Fibroblast of skin of scalp (primary cell): ENCODE measurements at regions not wholly inside any gene's neighbourhood (a gene's known extent, or its start where the extent isn't known, plus 50 kb on each side); places are given as distances from the start of the nearest gene placed in this dataset.
A peak's percentile ranks its signal among the peaks of the same experiment; 100 is the strongest.

Source experiments
- DNase-seq: peaks from one replicate; pipeline ENCODE4 v3.0.0-alpha.2; 2013

GRCh38 chr6:54010340-54011276 is 100.6 kb upstream of the MLIP start:
- DNase-seq: peak; percentile 23

- DNase-seq: no peak
Measured at GRCh38 chr6:54011277-54011648, 100.0 kb upstream of the MLIP start.

DNA sequence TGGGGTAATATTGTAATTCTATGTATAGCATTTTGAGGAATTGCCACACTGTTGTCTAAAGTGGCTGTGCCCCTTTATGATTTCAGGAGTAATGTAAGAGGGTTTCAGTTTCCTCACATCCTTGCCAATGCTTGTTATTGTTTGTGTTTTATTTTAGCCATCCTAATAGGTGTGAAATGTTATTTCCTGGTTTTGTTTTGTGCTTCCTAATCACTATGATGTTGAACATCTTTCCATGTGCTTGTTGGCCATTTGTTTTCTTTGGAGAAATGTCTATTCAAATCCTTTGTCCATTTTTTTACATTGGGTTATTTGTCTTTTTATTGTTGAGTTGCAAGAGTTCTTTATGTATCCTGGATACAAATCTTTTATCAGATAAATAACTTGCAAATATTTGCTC is 97.3 kb upstream of the MLIP start:
- DNase-seq: no peak

DNA sequence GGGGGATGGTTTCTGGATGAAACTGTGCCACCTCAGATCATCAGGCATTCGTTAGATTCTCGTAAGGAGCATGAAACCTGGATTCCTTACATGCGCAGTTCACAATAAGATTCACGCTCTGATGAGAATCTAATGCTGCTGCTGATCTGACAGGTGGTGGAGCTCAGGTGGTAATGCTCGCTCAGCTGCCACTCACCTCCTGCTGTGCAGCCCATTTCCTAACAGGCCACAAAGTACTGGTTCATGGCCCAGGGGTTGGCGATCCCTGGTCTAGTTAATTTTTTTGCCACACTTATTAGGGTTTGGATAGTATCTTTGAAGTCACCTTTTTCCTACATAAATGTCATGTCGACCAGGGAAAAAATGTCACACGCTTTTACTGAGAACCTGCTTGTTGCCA is 96.8 kb upstream of the MLIP start:
- no peak for DNase-seq

GRCh38 chr6:54017877-54018276 is 93.4 kb upstream of the MLIP start:
- DNase-seq: no peak

- no peak for DNase-seq
Measured at GRCh38 chr6:54018722-54019121, 92.5 kb upstream of the MLIP start.

GRCh38 chr6:54019860-54020259 is 91.4 kb upstream of the MLIP start:
- DNase-seq: no peak

DNA sequence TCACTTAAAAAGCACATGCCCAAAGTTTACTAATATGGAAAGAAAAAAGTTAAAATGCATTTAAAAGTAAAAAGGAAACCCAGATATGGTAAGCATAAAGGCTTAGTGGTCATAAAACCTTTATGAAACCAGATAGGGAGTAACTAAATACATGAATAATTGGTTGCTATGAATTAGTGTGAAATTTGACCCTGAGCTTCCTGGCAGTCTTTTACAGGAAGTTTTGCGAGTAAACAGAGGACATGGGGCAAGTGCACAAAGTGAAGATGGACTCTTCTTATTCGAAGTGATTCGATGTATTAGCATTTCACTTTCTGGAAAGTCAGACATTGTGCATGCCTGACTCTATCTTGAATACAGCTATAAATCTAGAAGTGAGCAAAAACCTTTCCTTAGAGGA is 90.9 kb upstream of the MLIP start:
- DNase-seq: no peak

DNA sequence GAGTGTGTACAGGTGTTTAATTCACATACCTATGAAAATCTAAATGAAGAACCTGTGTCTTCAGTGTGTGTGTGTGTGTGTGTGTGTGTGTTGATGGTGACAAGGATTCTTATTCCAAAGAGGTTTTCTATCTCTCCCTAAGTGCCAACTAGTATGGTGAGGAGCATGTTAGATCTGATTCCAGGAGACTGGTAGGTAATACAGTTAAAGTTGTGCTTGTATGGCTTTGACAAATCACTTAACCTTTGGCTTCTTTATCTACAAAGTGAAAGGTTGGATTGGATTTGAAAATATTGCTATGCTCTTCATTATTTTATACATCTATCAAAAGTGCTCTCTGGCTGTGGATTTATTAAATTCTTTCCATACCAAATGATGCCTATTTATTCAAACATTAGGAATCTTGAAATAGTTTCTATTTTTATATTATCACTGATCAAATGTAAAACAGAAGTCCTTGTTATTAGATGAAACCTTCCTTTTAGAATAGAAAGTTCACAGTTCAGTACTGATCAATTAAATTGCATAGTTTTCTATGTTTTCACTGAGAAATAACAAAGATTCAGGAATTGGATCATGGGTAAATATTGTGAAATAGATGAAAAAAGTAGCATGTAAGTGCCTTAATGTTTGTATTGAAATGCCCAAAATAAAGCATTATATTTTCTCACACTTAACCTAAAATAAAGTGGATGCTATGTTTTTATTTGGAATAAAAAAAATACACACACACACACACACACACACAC is 84.4 kb upstream of the MLIP start:
- no peak for DNase-seq

DNA sequence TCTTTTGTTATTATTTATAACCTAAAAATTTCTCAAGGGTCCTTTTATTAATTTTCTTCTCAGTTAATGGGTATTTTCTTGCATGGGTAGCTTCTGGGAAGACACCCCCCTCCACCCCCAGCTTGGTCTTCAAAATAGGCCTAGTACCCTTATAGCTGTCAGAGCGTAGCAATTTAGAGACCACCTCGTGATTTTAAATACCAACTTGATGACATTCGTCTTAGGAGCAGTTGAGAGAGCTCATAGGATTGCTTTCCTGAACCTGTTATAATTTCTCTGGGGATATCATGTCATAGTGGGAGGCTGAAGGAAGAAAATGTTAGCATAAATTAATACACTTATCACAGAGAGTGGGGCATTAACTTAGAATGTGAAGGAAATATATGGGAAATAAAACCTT is 83.1 kb upstream of the MLIP start:
- no peak for DNase-seq

DNA sequence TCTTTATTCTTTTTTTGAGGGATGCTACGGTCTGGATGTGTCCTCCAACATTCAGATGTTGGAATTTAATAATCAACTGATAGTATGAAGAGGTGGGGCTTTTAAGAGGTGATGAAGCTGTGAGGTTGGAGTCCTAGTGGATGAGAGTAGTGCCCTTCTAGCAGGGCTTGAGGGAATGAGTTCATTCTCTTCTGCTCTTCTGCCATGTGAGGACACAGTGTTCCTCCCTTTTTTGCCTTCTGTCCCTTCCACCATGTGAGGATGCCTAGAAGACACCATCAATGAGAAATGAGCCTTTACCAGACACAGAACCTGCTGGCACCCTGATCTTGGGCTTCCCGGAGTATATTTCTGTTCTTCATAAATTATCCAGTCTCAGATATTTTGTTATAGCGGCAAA is 82.1 kb upstream of the MLIP start:
- no peak for DNase-seq

DNA sequence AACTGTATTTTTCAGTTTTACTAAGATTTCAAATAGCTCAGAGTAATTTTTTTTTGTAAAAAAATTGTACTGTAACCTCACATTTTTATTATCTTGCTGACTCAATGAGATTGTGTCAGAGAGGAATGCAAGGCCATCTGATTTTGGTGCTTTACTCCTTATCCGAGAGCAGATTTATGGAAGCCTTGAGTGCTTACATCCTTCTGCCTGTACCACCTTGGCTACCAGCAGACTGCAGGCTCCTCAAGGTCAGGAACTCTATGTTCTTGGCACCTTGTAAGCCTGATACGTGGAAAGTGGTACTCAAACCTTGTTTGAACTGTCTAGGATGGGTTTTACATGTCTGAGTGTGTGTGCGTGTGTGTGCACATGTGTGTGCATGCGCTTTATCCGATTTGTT is 80.1 kb upstream of the MLIP start:
- DNase-seq: no peak

GRCh38 chr6:54037277-54037779 is 73.9 kb upstream of the MLIP start:
- no peak for DNase-seq

GRCh38 chr6:54040545-54040944 is 70.7 kb upstream of the MLIP start:
- DNase-seq: no peak

DNA sequence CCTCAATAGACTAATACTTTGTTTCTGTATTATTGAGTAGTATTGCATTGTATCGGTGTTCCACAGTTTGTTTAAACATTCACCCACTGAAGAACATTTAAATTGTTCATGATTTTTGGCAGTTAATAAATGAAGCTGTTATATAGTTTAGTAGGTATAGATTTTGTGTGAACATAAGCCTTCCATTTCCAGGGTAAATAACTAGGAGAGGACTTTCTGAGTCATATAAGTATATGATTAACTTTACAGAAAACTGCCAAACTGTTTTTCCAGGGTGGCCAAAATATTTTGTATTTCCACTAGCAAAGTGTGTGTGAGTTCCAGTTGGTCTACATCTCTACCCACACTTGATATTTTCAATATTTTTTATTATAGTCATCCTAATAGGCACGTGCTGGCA is 70.0 kb upstream of the MLIP start:
- DNase-seq: no peak

DNA sequence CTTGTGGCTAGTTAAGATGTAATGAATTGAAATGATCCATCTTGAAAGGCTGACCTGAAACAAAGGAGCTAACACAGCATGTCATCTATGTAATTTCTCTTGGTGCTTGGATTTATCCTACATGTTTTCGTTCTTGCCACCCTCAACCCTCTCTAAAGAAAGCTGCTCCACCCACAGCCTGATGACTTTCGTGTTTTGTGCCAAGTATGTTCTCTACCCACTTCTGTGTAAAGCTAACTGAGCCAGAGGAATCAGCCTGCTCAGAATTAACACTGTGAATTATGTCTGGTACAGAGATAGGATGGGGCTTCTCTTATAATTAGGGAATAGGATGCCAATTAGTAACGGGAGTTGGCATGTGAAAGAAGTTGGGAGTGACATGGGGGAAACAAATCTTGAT is 67.9 kb upstream of the MLIP start:
- no peak for DNase-seq

GRCh38 chr6:54044059-54044458 is 67.2 kb upstream of the MLIP start:
- no peak for DNase-seq

- DNase-seq: no peak
Measured at GRCh38 chr6:54048782-54049181, 62.5 kb upstream of the MLIP start.

- DNase-seq: no peak
Measured at GRCh38 chr6:54050750-54051149, 60.5 kb upstream of the MLIP start.

DNA sequence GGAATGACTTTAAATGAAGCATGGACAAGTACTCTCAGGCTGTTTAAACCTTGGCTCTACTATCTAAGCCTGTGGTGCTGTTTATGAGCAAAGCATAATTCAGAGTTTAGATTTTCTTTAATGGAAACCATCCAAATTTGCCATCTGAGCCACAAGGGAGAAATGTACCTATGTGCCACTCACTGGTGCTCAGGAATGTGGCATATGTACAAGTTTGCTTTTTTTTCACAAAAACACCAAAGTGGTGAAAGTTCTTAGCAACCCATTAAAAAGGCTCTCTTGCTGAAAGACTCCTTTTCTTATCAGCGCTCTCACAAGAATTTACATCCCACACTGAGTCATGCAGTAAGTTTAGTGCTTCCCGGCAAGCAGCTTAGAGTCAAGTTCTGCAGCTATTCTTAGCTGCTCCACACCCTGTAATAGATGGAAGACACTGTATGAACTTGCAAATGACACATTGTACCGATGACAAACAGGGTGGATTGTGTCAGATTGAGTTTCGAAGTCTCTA is 57.3 kb upstream of the MLIP start:
- DNase-seq: peak; percentile 83

DNA sequence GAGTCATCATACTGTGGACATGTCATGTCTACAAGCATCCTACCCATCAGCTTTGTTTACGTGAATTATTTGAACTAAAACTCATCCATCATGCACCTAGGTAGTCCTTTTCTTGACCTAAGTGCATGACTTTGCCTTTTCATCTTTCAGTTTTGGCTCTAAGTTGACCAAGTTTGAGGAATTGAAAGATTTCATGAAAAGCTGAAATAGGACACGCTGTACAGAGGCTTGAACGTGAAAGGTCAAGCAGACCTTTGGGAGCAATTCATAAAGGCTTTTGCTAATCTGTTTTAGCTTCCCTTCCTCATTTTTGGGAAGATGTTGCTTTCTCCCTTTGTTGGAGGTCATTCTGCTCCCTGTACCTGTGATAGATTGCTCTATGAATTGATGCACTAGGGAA is 55.1 kb upstream of the MLIP start:
- DNase-seq: no peak

DNA sequence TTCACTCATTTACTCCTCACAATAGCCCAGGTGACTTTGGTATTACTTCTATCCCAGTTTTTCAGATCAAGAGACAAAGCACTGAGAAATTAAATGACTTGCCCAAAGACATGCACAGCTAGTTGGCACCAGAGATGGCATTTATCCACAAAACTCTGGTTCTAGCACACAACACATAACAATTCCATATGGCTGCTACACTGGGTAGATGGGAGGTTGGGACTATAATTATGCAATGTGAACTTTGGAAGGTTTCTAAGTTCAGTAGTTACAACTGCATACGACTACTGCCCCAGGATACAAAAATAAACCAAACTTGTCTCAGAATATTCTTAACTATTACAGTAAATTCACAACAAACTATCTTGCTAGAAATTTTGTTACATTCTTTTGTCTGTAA is 54.2 kb upstream of the MLIP start:
- no peak for DNase-seq

GRCh38 chr6:54058236-54058635 is 53.0 kb upstream of the MLIP start:
- DNase-seq: no peak

GRCh38 chr6:54059683-54060082 is 51.6 kb upstream of the MLIP start:
- DNase-seq: no peak
